Stimulated activated CD4-positive, alpha-beta T cell treated with anti-CD3 and anti-CD28 coated beads, Interleukin-15, amount 100 ng/mL, for 48 hours (primary cell): ENCODE measurements at regions not wholly inside any gene's neighbourhood (a gene's known extent, or its start where the extent isn't known, plus 50 kb on each side); places are given as distances from the start of the nearest gene placed in this dataset.

Experiments used
- DNase-seq, 2 donors: peaks; one replicate each; pipeline ENCODE4 v3.0.0-alpha.2; 2020; ENCODE audit warnings: low read depth in 2 of 2

DNA sequence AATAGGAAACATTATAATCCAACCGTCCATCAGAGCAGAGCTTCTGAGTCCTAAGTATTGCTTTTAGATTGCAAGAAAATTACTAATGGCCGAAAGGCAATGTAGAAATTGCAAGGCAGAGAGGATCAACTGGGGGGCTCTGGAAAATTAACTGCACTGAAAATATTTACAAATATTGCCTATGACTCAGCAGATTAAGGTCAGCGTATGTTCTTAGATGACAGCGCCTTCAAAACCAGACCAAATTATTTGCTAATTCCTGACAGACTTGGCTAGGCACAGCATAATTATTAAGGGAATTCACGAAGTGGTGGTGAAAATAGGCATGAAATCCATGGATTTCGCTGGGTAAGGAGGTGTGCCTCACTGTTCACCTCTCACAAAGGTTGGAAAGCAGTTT, 947.7 kb downstream of the TUSC7 start:
- DNase-seq, result no peak

DNA sequence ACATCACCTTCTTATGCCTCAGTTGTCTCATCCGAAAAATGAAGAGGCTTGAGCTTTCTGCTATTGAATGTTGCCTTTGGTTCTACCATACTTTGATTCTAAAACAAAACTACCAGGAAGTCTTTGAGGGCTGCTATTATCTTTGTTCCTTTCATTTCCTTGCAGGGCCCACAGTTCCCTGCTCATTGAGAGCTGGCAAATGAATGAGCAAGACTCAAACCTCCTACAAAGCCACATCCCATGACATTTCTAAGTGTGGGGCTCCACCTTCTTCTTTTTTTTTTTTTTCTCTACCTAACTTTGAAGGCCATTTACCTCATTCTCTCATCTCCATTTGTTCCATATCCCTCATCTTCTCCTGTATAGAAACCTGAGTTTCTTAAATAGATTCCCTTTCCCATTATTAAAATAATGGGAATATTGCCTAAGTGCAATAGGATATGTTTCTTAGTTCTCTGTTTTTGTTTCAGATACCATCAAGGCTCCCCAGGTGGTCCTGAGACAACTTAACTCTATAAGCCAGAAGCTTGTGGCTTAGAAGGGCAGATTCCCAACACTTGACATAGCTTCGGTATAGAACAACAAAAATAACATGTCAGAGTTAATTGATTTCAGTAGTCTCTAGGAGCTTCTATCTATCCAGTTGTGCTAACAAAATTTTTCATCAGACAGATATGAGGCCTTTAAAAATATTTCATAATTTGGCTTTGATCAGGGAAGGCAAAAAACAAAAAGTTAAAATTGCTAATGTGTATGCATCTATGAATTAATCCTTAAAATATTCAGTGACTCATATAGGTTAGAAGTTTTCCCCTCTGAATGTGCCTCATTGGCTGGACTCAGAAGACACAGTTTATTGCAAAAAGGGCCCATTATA, 951.6 kb downstream of the TUSC7 start:
- no peak for DNase-seq

DNA sequence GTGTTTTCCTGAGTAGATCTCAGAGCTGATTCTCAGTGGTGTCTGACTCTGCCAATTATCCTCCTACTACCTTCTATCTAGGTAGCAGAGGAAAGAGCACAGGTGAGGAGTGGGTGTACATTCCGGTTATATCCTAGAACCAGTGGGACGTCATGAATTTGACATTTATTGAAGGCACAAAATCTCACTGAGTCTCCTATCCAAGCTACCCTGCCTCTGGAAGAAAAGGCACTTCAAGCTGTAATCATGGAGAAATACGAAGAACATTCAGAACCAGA, 952.2 kb downstream of the TUSC7 start:
- no peak for DNase-seq

DNA sequence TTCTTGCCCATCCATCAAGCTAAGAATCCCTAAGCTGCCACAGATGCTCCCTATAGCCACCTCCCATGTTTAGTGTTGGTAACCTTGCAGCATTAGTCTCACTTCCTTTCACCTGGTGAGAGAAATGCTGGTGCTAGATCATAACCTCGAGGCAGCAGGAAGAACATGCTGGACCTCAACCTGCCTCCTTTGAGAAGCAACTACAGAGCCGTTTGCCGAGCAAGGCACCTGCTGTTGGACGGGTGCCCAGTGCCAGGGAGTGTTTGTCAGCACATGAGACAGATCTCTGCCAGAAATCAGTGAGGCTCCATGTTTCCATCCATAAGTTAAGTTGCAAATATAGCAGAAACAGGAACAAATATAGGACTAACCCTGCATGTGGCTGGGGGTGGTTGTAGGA, 955.7 kb downstream of the TUSC7 start:
- no peak for DNase-seq

DNA sequence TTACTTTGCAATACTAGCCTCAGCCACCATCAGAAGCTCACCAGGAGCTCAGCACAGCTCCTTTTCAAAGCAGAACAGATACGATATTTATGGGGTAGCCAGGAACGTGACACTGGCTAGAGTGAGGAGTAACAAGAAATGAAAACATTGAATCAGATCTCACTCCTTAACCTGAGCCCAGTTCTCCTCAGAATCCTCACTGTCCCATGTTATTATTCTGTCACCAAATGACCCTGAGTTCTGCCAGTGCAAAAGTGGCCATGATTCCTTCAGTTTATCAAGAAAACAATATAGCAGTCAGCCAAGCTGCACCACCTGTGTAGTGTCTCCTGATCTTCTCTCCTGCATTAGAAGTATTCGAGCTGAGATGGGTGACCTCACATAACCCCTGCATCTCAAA, 956.7 kb downstream of the TUSC7 start:
- DNase-seq, result no peak

DNA sequence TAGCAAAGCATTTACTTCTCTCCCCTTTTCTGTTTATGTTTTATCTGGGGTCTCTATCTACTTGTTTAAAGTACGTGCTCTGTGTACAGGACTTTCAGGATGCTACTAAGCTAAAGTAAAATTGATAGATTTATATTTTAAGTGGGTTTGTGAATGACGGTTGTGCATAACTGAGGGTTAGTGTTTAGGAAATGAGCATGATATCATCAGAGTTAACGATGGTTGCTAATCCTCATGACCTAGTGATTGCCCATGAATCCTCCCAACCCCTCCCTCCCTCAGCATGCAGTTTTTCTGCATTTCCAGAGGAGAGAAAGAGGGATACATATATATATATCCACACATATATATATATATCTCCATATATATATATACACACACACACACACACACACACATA, 957.2 kb downstream of the TUSC7 start:
- DNase-seq, result no peak

DNA sequence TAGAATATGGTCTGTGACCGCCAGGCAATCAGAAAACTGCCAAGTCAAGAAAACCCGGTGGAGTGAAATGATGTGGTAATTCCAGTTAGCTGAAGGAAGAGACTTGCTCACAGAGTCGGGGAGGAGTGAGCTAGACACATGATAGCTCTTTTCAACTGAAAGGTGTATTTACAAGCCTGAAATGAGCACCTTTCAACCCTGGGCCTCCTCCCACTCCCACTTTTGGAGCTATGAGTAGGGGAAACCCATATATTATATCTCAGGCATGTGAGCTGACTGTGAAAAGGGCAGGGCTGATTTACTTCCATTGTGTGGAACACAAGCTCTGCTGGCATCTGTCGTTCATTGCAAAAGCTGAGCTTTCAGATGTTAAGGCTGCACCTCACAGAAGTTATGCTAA, 960.2 kb downstream of the TUSC7 start:
- DNase-seq, result no peak

DNA sequence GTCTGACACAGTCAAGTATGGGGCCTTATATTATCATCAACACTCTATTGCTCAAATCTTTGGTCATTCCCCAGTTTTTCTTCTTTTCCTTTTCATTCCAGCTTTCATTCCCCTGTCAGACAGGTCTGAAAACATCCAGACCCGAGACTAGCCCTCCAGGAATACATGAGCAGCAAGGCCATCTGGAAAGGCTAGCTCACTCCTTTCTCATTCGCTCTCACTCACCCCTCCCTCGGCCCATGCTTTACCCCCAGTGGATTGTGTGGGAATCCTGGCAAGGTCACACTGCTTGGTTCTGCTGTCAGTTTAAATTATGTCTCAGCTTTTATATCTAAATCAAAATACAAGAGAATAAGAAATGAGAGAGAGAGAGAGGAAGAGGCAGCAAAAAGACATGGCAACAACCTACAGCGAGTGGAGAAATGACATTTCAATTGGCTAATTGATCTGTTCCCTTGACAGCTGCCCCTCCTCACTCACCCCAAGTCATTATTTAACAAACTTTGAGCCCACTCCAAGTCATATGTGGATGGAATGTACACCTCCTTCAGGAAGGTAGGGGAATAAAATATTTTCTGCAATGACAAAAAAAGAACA, 962.2 kb downstream of the TUSC7 start:
- no peak for DNase-seq

DNA sequence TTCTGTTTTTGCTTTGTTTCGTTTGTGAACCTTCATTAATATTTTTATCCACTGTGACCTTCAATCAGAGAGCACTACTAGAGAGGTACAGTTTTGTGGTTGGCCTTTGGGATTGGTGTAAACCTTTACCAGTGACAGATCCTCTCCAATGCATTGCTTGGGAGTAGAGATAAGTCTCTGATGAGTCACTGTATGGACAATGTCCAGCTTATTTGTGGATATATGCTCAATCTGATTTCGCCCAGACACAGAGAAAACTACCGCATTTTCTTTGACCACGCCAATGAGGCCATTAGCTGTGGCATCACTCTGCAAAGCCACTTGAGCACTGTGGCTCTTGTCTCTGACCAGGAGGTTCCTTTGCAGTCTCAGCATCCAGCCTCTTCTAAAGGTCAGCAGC, 964.7 kb downstream of the TUSC7 start:
- no peak for DNase-seq

DNA sequence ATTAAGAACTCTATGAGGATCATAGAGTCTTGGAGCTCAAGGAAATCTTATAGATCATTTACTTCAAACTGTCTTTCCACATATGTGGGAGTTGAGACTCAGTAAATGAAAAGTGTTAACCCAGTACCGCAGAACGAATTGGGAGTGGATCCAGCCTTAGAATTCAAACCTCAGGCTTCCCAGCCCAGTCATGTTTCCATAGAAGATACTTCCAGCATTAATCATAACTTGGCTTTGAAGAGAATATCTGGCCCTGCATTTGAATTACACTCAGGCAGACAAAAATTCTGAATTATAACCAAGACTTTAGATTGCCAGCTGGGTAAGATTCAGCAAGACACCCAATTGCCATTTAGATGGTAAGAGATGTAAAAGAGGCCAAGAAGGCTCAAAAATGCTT, 972.0 kb downstream of the TUSC7 start:
- DNase-seq, result no peak

DNA sequence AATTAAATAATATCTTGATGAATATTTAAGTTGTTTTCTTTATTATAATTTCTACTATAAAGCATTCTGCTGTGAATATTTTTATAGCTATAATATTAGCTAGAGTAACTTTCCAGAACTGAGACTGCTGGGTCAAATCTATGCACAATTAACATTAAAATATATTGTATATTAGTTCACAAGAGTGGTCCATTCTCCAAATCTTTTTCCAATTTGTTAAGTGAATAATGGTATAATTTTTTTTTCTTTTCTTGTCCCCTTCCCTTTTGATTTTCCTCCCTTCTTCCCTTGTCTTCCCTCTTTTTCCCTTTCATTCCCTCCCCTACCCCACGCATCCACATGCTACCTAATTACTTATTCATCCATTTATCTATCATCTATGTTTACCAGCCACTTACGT, 977.5 kb downstream of the TUSC7 start:
- no peak for DNase-seq

DNA sequence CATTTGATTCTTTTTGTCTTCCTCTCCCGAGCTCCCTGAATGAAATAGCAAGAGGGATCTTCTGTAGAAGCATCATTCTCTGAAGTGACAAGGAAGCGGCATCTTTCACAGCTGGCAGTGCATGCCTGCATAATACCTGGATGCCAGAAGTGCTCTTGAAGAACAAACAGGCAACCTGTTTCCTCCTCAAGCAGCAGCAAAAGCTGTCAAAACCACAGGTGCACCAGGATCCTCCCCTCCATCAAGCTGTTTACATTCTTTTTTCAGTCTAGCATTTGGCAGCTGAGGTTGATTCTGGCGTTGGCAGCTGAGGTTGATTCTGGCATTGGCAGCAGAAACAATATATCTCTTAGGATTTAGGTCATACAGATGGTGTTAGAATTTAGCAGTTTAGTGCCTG, 979.0 kb downstream of the TUSC7 start:
- DNase-seq, result no peak

DNA sequence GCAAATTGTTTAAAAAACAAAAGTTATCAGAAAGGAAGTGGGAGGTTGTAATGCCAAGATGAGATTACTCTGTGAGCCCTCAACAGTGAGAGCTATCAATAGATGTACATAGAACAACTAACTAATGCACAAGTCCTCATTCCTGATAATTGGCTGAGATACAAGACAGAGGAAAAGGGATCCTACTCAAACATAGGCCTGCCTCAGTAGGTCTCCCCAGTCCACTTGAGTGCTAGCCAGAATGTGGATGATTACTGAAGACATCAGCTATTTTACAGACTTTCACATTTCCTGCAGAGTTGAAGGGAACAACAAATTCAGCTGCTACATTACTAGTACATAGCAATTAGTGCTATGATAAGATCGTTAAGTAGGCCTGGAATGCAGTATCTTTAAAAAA, 981.9 kb downstream of the TUSC7 start:
- no peak for DNase-seq

DNA sequence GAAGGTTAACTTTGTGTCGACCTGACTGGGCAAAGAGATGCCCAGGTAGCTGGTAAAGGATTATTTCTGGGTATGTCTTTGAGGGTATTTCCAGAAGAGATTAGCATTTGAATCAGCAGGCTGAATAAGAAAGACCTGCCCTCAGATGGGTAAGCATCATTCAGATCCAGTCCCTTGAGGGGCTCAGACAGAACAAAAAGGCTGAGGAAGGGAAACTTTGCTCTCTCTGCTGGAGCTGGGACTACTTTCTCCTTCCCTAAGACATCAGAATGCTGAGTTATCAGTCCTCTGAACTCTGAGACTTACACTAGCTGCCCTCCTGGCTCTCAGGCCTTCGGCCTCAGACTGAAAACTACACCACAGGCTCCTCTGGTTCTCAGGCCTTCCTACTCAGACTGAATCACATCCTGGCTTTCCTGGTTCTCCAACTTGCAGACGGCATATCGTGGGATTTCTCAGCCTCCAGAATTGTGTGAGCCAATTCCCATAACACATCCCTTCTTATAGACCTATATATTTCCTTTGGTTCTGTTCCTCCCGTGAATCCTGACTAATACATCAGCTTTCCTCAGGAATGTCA, 982.9 kb downstream of the TUSC7 start:
- no peak for DNase-seq

DNA sequence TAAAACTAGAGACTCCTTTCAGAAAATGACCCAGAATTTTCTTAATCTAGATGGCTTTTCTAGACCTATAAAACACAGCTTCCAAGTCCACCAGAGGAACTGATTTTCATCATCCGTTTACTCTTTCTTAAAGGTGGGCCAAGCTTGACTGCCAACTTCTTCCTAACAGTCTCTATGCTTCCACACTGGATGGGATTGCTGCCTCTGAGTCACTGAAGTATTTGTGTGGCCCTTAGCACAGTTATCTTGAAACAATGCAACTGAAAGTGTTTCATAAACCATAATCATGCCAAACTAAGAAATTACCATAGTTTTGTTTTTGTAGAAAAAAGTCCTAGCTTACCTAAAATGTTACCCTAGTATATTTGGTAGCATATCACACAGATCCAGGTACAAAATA, 985.7 kb downstream of the TUSC7 start:
- no peak for DNase-seq

DNA sequence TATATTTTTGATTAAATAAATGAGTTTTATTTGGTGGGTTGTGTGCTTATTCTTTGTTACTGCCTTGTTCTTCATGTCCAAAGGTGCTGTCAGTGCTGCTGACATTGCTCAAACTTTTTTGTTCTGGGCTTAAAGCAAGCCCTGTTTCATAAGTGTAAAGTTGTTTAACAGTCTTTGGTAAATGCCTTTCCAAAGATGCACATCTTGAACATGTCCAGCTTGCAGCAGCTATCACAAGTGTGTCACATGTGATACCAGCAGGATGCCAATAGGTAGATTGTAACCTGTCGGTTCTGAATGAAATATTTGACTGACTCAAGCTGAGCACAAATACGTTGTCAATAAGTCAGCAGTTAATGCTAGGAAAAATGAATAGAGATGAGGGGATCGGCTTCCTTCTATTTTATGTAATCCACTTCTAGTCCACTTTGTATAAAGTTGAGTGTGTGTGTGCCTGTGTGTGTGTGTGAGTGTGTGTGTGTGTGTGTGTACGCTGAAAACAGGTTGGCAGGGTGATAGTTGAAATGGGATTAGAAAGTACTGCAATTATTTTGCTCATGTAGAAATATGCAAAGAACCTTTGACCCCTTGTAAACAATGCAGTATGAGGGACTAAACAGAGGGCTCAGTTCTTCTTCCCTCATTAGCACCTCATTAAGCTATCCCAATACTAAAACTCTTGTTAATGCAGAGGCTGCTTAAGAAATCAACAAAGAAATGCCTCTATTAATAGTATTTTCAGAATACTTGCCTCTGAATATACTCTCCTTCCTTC, 986.5 kb downstream of the TUSC7 start:
- DNase-seq, result no peak

DNA sequence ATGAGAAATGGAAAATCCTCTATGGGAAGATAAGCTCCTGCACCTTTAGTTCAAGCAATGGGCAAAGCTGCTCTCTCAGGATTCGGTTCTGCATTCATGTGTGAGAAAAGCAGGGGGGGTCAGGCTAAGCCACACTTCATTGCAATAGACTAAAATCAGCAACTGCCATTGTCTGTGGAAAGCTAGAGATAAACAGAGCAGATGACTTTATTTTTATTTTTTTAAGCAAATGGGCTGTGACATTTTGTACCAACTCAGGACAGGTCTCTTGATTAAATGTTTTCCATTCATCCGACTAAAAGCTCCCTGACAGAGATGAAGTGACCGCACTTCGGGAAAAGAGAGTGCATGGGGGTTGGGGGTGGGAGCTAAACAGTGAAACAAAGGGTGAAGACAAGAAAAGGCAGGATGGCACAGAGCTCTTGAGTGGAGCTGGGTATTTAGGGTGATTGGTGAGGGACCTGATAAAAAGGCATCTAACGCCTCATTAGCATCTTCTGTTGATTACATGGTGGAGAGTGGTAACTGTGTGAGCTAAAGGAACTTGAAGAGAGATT, 987.4 kb downstream of the TUSC7 start:
- no peak for DNase-seq

DNA sequence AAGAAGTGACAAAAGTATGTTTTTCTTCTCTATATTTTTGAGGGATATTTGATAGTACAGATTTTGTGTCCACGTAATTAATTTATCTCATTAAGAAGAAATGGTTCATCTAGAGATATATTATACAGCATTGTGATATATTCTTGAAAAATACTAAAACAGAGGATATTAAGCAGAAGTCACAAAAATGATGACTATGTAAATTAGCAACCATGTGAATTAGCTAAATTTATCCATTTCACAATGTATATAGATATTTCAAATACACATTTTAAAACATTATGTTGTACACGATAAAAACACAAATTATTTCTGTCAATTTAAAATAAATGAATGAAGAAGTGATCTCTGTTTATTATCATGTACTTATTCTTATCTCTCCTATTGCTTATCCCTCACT, 989.5 kb downstream of the TUSC7 start:
- no peak for DNase-seq

DNA sequence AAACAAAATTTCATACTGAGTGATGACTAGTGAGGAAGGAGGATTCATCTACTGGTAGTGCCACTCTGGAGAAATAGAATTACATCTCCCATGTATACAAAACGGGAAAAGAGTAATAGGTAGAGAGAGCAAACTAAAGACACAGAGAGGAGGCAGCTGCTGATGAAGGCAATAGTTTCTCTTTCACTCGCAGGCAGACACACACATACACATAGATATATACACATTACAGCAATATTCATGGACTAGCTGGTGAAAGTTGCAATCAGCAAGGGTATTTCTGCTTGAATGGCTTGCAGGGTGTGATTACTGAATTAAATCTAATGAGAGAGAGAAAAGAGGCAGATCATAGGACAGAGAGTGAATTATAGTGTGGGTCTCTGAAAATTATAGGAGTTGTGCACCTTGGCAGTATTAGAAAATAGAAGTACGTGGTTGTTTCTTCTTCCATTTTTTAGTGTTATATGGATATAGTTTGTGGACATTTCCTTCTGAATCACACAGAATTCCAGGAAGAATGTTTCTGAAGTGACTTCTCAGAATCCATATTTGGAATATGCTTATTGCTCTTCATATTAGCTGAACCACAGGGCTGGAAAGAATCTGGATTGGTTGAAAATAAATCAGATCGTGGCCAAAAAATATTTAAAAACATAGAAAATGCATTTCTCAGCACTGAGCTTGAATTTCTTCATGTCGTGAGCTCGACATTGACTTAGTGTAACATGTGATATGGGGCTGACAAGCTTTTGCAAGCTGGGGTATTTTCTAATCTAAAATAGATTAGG, 991.2 kb downstream of the TUSC7 start:
- DNase-seq, result no peak

DNA sequence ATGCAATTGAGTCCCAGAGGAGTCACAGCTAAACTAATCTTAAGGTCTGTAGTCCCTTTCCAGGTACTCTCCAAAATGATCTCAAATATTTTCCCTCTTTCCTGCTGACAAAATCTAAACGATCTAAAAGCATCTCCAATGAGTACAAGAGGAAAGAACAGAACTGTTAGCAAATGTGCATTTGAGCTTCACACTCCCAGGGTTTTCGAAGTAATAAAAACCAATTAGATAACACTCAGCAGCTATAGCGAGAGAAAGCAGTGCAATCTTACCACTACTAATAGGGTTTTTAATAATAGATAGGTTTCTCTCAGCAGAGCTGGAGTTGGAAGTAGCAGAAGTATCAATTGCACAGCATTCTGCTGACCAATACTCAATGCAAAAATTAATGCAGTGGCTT, 995.4 kb downstream of the TUSC7 start:
- DNase-seq, result no peak

DNA sequence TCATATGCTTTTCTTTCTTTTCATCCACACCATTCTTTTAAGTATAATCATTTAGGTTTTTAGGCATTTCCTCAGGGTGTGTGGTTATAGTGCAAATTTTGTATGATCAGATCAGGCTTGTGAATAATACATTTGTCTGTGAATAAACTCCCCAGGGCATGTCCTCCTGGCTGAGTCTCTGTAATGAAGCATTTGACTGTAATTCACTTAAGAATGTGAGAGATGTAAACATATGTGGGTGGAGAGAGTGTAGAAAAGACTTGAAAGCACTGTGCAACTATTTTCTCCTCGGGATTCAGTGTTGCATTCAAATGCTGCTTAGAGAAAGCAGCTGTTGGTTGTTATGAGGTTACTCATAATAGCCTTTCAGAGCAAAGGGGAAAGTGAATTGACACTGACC, 996.5 kb downstream of the TUSC7 start:
- no peak for DNase-seq

DNA sequence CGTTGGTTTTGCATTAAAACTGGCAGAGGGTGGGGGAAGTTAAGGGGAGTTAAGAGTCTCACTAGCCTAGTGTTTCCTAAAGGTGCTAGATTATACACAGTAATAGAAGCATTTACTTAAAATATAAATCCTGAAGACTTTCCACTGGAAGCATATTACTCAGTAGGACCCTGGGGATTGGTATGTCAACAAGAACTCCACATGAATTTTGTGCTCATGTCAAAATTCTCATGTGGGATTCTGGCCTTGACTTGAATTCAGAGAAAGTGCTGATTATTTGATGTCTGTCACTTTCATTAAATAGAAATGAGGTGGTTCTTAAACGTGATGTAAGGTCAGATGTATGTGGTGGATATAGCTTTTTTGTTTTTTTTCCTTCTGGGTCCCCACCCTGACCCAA, 997.2 kb downstream of the TUSC7 start:
- DNase-seq, result no peak
